Mucosa of descending colon (tissue), 3 donors: ENCODE measurements at regions not wholly inside any gene's neighbourhood (a gene's known extent, or its start where the extent isn't known, plus 50 kb on each side); places are given as distances from the start of the nearest gene placed in this dataset.

Experiments
- ATAC-seq: fragments of 200-7000 bp; cut with Tn5 transposase; one replicate; pipeline ENCODE4 v1.9.1; 2020; ENCODE audit warnings: mild to moderate bottlenecking, moderate library complexity
- DNase-seq, 3 donors: peaks; one replicate each; pipeline ENCODE4 v3.0.0-alpha.2; 2020
- H3K36me3 ChIP-seq: fragments of 200-600 bp; one replicate; pipeline ENCODE4 v1.8.0; 2021; ENCODE audit warnings: low read depth, mild to moderate bottlenecking
- H3K4me1 ChIP-seq: fragments of 200-600 bp; one replicate; pipeline ENCODE4 v1.8.0; 2021; ENCODE audit warnings: low read depth, mild to moderate bottlenecking
- H3K4me3 ChIP-seq: fragments of 200-600 bp; one replicate; pipeline ENCODE4 v1.8.0; 2021; ENCODE audit warnings: mild to moderate bottlenecking
- H3K9me3 ChIP-seq: fragments of 200-600 bp; one replicate; pipeline ENCODE4 v1.8.0; 2021; ENCODE audit warnings: mild to moderate bottlenecking
- intact Hi-C, 2 donors: fragments of 100-400 bp; cut with DNase I in 1 of 2; cut with micrococcal nuclease in 1 of 2; formaldehyde crosslinking; loops; one replicate each; pipeline versions ENCODE4 v1.11.0 to v1.11.1; 2022; cut with DNase I, micrococcal nuclease
- TF ChIP-seq, protein P1 (sequence below): fragments of 200-600 bp; IDR thresholded peaks from one replicate; pipeline ENCODE4 v1.8.0; 2022; ENCODE audit warnings: antibody characterized with exemption, mild to moderate bottlenecking
- donor health status: DM: no; HTN: no; CAD: no; lungs with moderate emphysema.
- donor health status: DM: no; HTN: no; CAD: no.
- donor health status: DM: no; HTN: yes; CAD: no.

DNA sequence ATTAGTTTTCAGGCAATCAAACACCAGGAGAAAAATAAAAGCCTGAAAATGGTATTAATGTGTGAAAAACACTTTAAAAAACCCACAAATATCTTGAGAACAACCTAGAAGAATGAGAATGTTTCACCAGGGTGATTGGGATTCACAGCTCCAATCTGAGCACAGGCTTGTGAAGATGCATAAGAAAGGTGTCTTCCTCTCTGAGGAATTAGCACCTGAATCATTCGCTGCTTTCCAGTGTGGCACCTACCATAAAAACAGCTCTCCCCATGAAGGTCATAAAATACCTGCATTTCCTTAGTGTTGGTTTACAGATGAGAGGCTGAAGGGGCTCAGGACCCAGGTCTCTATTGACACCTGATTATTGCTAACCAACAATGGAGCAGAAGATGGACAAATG, 499.7 kb upstream of the KLHL29 start:
- no peak overlapping the region for H3K4me3 ChIP-seq
- ATAC-seq (no peak), DNase-seq (no peak)
- TF ChIP-seq, protein P1, sequence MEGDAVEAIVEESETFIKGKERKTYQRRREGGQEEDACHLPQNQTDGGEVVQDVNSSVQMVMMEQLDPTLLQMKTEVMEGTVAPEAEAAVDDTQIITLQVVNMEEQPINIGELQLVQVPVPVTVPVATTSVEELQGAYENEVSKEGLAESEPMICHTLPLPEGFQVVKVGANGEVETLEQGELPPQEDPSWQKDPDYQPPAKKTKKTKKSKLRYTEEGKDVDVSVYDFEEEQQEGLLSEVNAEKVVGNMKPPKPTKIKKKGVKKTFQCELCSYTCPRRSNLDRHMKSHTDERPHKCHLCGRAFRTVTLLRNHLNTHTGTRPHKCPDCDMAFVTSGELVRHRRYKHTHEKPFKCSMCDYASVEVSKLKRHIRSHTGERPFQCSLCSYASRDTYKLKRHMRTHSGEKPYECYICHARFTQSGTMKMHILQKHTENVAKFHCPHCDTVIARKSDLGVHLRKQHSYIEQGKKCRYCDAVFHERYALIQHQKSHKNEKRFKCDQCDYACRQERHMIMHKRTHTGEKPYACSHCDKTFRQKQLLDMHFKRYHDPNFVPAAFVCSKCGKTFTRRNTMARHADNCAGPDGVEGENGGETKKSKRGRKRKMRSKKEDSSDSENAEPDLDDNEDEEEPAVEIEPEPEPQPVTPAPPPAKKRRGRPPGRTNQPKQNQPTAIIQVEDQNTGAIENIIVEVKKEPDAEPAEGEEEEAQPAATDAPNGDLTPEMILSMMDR: no peak
- intact Hi-C loops: no loop called here
- no peaks in the 10 kb centered on the region for H3K9me3 ChIP-seq
- no peaks in the 10 kb centered on the region for H3K4me1 ChIP-seq
- H3K36me3 ChIP-seq: no peaks in the 10 kb centered on the region

DNA sequence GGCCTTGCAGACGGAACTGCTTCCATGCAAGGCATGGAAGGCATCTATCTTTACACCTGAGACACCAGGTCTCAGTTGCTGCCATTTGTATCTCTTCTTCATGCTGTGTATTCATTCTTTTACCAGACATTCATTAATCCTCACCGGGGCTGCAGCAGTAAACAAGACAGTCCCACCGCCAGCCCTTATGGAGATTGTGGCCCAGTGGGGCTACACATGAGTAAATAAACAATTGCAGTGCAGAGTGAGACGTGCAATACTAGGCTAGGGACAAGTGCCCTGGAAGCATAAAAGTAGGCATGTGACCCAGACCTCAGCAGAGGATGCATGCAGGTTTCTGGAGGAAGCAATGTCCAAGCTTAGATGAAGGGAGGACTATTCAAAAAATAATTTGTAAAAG, 497.6 kb upstream of the KLHL29 start:
- DNase-seq (no peak), ATAC-seq (no peak)
- Histone ChIP-seq H3K4me3 (no peak overlapping the region), H3K9me3 (no peaks in the 10 kb centered on the region), H3K36me3 (no peaks in the 10 kb centered on the region), H3K4me1 (no peaks in the 10 kb centered on the region)
- TF ChIP-seq, protein P1: no peak
- intact Hi-C loops: no loop called here

DNA sequence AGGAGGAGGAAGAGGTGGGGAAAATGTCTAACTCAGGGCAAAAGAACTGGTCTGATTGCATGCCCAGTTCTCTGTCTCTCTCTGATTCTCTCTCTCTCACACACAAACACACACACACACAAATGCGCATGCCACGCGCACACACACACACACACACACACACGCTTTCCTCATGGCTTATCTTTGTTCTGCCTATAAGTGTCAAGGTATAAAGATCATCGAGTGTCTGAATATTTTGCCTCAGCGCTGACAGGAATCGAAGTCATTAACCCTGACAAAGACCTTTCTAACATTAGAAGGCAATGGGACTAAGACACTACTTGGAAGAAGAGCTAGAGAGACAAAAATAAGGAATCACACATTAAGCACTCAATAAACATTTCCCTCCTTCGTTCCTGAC, 497.1 kb upstream of the KLHL29 start:
- ATAC-seq (no peak), DNase-seq (no peak)
- intact Hi-C loops: no loop called here
- Histone ChIP-seq H3K36me3 (no peaks in the 10 kb centered on the region), H3K9me3 (no peaks in the 10 kb centered on the region), H3K4me3 (no peak overlapping the region), H3K4me1 (no peaks in the 10 kb centered on the region)
- TF ChIP-seq, protein P1: no peak

DNA sequence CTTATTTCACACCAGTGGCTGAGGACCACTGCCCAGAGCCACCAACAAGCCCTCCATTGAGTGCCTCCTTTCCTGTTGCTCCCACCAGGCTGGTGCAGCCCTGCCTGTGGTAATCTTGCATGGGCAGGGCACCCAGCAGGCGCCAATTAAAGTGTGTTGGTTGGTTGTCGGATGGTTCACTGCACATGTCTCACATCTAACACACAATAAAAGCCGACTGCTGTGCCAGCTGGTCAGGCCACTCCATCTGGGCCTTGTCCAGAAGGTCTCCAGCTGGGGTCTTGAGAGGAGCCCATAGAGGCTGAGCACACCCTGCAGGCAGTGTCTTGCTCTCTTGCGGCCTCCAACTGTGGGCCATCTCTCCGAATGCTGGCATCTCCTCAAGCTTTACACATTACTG, 494.8 kb upstream of the KLHL29 start:
- Histone ChIP-seq H3K36me3 (no peaks in the 10 kb centered on the region), H3K4me1 (peaks cover 3% of the 10 kb centered on the region), H3K4me3 (no peak overlapping the region), H3K9me3 (no peaks in the 10 kb centered on the region)
- ATAC-seq (no peak), DNase-seq (no peak)
- intact Hi-C loops: no loop called here
- TF ChIP-seq, protein P1: no peak

DNA sequence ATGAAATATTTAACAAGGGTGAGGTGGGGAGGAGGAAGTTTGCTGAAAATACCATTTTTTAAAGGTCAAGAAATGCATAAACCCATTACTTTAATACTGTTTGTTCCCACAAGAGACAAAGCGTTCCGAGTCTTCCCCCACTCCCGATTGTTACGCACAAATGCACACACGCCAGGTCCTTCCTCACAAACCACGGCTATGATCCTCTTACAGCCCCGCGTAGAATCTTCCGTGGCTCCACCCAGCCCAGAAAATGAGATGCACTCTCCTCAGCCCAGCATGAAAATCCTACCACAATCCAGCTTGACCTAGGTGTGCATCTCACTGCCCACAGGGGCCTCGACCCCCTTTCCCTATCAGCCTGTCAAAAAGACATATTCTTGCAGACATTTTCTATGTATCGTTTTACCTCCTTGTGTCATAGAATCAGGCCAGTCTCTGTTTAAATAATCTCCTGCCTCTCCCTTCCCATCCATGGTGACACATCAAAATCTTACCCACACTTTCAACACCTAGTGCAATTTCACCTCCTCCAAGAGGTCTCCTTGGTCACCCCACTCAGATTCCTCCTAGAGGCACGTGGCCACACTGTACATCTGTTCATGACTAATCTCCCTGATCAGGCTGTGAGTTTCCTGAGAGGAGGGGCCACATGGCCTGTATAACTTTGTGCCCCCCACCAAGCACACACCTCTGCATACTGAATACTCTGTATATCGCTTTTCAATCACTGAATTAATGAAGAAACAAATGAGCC, 491.0 kb upstream of the KLHL29 start:
- intact Hi-C loops: no loop called here
- TF ChIP-seq, protein P1: no peak
- peaks cover 3% of the 10 kb centered on the region for H3K4me1 ChIP-seq
- ATAC-seq: no peak
- H3K36me3 ChIP-seq: no peaks in the 10 kb centered on the region
- no peak overlapping the region for H3K4me3 ChIP-seq
- H3K9me3 ChIP-seq: no peaks in the 10 kb centered on the region
- no peak for DNase-seq

DNA sequence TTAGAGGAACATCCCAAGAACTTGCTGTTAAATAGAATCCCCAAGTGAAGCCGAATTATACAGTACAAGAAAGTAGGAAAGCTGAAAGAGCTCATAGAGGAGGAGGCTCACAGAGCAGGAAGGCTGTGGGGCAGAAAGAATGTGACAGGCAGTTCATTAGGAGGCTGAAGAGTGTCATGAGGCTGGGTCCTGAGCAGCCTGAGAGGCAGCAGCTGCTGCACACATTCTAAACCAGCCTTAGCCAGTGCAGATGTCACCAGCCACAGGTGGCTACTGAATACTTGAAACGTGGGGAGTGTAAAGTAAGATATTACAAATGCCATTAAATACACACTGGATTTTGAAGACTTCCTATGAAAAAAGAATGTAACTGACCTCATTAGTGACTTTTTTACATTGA, 490.2 kb upstream of the KLHL29 start:
- ATAC-seq (no peak), DNase-seq (no peak)
- TF ChIP-seq, protein P1: no peak
- no peaks in the 10 kb centered on the region for H3K36me3 ChIP-seq
- H3K4me3 ChIP-seq: no peak overlapping the region
- no peaks in the 10 kb centered on the region for H3K9me3 ChIP-seq
- H3K4me1 ChIP-seq: peaks cover 3% of the 10 kb centered on the region
- intact Hi-C loops: no loop called here
